ENCODE measurements at regions not wholly inside any gene's neighbourhood (a gene's known extent, or its start where the extent isn't known, plus 50 kb on each side); places are given as distances from the start of the nearest gene placed in this dataset.

GRCh38 chr1:4176841-4177240 lies 276.8 kb upstream of the C1orf174 start:
- TF ChIP-seq, protein P1, sequence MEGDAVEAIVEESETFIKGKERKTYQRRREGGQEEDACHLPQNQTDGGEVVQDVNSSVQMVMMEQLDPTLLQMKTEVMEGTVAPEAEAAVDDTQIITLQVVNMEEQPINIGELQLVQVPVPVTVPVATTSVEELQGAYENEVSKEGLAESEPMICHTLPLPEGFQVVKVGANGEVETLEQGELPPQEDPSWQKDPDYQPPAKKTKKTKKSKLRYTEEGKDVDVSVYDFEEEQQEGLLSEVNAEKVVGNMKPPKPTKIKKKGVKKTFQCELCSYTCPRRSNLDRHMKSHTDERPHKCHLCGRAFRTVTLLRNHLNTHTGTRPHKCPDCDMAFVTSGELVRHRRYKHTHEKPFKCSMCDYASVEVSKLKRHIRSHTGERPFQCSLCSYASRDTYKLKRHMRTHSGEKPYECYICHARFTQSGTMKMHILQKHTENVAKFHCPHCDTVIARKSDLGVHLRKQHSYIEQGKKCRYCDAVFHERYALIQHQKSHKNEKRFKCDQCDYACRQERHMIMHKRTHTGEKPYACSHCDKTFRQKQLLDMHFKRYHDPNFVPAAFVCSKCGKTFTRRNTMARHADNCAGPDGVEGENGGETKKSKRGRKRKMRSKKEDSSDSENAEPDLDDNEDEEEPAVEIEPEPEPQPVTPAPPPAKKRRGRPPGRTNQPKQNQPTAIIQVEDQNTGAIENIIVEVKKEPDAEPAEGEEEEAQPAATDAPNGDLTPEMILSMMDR (IDR thresholded peaks at IDR 0.05), result no peak
- TF ChIP-seq REST (IDR thresholded peaks at IDR 0.05; ENCODE audit: insufficient read depth in 1 of 2, low read depth in 2 of 2, low read length in 1 of 2) (no peak), POLR2AphosphoS5 (IDR thresholded peaks at IDR 0.05; ENCODE audit: low read depth, low read length) (no peak), SIN3A (IDR thresholded peaks at IDR 0.05; ENCODE audit: borderline replicate concordance, insufficient read depth, low read depth, low read length) (no peak)

Measured in Panc1 (cell line).